Right renal pelvis (tissue), 4 donors: ENCODE measurements at regions not wholly inside any gene's neighbourhood (a gene's known extent, or its start where the extent isn't known, plus 50 kb on each side); places are given as distances from the start of the nearest gene placed in this dataset.
"Not testable (repeated sequence)": the region's sequence is repeated elsewhere in the genome, so short reads cannot be mapped to it uniquely, and the experiment has no call there.

Experiments used
- DNase-seq, 4 donors: peaks; one replicate each; pipeline ENCODE4 v3.0.0-alpha.2; 2013; ENCODE audit warnings: low read depth in 4 of 4, low spot score in 3 of 4, missing footprints in 1 of 4

DNA sequence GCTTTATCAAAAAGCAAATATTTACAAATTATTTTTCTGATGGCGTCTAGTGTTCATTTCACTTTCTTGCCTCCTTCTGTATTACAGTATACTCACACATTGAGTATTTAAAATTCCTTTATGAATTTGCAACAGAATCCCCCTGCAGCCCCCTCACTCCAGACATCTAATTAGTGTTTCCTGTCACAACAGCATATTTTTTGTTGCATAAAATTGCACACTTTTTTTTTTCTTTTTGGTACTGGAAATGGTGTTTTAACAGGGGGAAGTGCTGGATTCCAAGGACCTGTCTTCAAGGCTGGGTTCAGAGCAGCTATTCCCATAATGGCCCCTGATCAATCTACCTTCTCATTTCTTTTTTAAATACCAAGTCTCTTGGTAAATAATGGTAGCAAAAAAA, 184.3 kb upstream of the HMCN1 start:
- no peak for DNase-seq

DNA sequence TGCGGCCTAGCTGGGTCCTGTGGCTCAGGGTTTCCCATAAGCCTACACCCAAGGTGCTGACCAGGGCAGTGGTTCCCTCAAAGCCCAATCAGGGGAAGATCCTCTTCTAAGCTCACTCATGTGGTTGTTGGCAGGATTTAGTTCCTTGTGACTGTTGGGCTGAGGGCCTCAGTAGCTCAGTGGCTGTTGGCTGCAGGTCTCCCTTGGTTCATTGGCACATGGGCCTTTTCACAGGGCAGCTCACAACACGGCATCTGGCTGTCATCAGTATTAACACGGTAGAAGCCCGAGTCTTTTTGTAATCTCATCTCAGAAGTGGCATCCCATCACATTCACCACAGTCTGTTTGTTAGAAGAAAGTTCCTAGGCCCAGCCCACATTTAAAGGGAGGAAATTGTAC, 188.2 kb upstream of the HMCN1 start:
- no peak for DNase-seq

DNA sequence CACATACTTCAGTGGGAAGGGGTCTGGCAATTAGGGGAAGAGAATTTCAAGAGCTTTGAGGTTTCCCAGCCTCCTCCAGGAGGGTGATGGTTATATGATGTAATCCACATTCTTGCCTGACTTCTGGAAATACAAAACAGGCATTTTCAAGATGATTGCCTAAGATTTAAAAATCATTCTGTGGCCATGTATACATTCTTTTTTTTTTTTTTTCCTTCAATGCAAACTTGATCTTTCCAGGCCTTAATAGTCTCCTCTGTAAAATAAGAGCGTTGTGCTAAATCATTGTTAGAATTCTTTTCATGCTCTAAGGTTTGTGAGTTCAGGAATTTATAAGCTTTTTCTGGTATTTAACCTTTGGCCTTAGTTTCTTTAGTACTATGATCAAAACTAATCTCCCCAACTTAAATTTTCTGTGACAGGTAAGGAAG, 192.3 kb upstream of the HMCN1 start:
- DNase-seq = no peak

DNA sequence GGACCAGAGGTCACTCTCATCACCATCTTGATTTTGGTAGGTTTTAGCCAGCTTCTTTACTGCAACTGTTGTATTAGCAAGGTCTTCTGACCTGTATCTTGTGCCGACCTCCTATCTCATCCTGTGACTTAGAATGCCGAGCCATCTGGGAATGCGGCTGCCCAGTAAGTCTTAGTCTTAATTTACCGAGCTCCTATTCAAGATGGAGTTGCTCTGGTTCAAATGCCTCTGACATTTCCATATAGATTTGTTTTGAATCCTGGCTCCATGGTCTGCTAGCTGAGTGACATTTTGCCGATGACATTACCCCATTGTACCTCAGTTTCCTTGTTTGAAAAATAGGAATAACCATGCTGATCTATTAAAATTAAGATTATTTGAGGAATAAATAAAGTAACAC, 193.9 kb upstream of the HMCN1 start:
- no peak for DNase-seq

DNA sequence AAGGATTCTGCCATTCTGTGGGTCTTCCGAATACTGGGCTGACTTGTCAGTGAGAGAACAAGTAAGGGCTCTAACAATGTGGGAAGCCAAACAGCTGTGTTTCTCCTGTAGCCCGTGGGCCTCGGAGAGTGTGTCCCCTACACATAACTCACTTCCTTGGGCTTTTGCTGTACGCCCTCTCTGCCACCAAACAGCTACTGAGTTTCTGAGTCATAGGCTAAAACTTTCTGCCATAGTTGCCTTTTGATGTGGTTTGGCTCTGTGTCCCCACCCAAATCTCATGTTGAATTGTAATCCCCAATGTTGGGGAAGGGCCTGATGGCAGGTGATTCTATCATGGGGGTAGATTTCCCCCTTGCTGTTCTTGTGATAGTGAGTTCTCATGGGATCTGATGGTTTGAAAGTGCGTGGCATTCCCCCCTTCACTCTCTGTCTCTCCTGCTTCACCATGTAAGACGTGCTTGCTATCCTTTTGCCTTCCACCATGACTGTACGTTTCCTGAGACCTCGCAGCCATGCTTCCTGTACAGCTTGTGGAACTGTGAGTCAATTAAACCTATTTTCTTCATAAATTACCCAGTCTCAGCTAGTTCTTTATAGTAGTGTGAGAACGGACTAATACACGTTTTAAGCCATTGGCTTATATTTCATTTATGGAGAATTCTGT, 194.8 kb upstream of the HMCN1 start:
- DNase-seq = no peak

DNA sequence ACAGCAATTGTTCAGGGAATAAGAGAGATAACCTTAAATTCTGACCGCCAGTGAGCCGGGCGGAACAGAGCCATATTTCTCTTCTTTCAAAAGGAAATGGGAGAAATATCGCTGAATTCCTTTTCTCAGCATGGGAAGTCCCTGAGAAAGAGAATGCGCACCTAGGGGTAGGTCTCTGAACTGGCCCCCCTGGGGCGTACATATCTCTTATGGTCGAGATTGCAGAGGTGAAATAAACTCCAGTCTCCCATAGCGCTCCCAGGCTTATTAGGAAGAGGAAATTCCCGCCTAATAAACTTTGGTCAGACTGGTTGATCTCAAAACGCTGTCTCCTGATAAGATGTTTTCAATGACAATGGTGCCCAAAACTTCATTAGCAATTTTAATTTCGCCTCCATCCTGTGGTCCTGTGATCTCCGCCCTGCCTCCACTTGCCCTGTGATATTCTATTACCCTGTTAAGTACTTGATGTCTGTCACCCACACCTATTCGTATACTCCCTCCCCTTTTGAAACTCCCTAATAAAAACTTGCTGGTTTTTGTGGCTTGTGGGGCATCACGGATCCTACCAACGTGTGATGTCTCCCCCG, 195.8 kb upstream of the HMCN1 start:
- not testable (repeated sequence) for DNase-seq

DNA sequence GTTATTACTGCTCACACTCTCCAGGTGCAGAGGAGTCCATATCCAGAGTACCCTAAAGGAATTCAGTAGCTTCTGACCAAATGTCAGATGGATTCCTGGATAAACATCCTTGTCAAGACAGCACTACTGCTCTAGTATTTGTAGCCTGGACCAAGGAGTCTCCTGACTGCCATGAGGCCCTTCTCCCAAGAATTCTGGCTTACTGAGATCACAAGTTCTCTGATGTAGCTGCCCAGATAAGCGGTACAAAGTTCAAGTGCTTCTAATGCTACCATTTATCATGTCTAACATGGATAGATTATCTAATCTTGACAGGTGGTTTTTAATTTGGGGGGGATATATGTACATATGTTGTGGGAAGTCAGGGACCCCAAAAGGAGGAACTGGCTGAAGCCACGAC, 196.6 kb upstream of the HMCN1 start:
- DNase-seq = no peak

DNA sequence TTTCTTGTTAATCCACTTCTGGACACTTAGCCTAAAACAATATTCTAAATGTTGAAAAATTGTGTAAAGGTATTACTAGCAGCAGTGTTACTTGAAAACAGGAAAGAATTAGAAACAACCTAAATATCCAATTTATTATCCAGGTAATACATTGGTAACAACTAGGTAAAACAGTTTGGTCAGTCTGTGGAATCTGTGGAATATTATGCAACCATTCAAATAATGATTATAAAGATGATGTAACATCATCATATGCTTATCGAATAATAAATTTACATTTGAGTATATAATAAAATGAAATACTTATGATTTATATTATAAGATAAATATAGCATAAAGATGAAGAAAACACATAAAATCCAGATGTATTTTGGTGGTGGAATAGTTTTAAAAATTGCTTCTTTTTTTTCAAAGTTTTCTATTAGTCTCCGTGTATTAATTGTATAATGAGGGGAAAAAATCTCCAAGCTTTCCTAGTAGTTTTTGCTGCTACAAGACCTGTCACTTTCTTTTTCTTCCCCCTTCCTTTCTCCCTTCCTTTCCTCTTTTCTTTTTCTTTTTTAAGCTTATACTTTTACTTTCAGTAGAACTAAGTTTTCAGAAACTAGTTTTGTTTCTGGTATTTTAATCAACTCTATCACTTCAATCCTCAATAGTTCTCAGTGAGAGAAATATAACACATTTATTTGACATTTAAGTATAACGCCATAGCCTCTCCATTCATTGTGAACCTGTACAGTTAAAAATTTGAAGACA, 197.8 kb upstream of the HMCN1 start:
- no peak for DNase-seq

DNA sequence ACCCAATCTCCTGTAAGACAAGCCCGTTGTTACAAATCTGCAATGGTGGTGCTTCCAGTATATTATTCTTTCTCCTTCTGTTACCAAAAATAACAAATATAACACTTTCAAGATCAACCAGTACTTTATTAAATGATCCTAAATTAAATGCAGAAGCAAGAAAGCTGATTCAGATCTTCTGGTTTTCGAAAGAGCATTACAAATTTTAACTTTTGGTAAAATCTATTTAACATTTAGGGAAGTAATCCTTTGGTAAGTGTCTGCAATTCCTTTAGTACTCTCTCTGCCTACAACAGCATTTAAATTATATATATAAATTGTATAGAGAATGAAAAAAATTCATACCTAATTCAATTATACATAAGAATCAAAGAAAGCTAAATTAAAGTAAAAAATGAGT, 198.6 kb upstream of the HMCN1 start:
- no peak for DNase-seq

DNA sequence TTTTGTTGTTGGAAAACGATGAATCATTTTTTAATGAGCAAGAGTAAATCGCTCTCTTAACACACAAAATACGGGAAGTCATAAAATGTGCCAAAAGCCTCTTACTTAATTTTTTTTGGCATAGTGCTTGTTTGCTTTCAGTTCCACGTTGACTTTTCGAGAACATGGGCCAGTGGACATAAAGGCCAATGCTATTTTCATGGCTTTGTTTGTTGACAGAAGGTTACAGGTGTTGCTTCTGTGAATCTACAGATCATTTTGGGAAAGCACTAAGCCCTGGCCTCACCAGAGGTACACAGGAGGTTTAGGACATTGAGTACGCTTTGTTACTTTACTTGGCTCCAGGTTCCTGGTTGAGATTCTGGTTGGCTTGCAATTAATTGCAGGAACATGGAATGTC, 199.4 kb upstream of the HMCN1 start:
- no peak for DNase-seq

DNA sequence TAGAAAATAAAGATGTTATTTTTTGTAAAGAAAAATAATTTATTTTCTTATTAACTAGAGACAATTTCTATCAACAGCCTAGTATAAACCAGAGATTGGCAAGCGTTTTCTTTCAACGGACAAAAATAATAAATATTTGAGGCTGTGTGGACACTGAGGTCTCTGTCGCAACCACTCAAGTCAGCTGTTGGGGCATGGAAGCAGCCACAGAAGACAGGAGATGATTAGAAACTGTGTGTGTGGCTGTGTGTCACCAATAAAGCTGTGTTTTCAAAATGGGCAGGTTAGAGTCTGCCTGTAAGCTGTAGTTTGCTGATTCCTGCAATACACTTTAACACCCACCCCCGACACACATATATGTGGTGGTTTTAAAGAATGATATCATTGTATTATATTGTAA, 200.6 kb upstream of the HMCN1 start:
- DNase-seq = no peak

DNA sequence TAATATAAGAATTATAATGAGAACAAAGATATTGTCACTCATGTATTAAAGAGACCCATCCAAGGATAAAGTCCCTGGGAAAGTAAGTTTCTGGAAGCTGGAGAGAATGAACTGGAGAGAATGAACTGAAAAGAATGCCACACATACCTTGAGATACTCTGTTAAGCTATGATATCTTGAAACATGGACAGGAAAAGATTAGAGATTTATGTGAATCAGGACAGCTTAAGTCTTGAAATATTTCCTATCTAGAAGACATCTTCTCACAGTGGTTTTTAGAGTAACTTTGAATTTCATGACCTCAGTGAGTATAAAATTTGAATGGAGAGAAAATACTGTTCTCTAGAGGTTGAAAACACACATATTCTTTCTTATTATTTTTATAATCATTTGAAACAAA, 201.3 kb upstream of the HMCN1 start:
- DNase-seq = no peak

DNA sequence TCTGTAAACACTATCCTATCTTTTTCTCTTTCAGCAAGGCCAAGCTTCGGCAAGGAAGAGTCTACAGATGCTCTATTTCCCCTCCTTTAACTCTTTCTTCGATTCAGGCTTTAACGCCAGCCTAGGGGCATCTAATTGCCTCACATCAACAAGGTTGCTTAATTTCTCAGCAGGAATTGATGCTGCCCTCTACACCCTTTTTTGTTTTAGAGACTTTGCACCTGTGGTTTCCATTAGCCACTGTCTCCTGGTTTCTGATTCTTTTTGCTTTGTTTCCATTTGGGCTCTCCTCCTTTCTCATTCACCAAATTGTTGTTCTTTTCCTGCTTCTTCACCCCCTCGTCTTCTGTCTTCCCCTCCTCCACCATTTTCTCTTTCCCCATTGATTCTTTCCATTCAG, 202.4 kb upstream of the HMCN1 start:
- no peak for DNase-seq

DNA sequence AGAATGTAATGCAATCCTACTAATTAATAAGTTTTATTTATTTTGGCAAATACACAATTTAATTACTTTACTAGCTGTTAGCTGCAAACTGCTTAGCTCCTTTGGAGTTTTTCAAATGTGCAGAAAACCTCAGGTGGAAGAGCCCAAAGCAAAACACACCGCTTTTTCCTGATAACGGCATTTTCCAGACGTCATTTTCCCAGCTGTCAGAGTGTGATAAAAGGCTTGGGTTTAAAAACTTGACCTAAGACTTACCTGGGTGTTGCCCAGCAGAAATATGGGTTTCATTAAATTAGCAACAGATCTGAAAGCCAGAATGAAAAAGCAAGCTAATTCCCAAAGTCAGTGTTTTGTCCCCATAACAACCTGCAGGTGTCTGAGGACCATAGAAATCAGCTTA, 204.0 kb upstream of the HMCN1 start:
- no peak for DNase-seq

DNA sequence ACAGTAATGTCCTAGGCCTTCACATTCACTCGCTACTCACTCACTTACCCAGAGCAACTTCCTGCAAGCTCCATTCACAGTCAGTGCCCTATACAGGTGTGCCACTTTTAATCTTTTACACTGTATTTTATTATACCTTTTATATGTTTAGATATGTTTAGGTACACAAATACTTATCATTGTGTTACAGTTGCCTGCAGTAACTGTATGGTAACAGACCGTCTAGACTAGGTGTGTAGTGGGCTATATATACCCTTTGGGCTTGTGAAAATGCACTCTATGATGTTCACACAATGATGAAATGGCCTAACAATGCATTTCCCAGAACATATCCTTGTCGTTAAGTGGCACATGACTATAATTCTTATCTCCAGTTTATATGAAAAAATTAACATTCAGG, 204.5 kb upstream of the HMCN1 start:
- no peak for DNase-seq

DNA sequence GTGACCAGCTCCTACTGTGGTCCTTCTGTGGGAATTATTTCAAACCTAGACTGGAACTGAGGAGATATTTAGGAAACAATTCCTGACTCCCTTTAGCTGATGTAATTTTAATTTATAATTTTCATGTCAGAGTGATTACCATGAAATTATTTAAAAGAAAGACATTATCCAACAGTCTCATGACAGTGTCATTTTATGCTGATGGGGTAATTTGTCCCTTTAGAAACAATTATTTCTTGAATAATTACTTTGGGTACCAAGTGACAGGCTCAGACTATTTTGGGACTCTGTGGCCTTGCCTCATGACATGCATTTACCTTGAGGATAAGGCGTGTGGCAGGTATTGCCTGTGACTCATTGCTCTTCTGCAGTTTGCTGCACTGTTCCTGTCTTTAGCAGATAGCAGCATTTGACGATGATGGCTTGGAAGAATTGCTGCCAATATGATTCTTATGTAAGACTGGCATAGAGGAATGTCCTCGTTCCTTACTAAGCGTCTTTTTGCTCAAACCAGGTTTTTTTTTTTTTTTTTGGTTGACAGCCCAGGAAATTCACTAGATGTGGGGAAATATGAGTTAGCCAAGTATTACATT, 206.0 kb upstream of the HMCN1 start:
- no peak for DNase-seq

DNA sequence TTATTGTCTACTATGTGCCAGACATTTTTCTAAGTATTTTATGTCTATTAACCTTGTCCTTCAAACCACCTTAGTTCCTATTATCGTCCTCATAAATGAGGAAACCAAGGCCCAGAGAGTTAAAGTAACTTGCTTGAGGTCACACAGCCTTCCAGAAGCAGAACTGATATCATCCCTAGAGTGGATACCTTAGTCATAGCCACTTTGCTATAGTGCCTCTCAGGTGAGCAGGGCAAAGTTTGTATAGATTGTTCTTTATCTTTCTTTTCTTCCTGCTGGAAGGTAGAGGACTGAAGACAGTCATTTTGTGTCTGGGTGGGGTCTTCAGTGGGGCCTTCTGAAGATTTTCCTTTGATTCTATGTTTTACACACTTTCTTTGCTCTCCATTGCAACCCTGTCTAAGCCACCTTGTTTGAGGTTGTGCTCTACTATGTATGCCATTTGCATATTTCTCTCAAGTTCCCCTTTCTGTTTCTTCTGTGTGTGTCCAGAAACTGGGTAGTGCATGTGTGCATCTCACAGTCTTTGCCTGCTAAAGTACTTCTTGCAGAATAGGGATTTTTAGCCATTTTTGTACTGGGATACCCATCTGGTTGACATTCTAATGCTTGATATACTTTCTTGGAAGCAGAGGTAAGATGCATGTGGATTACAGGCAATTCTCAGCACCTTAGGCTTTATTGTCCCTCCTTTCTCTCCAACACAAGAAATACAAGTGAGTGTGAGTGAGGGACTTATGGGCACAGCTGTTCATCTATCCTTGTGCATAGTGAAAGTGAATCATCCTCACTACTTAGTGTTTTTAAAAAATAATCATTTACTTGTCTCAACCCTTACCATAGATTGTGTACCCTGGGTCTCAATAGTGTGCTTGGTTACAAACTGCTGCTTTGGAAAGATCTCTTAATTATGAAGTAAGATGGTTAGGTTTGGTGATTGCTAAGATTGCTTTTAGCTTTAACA, 207.6 kb upstream of the HMCN1 start:
- no peak for DNase-seq

DNA sequence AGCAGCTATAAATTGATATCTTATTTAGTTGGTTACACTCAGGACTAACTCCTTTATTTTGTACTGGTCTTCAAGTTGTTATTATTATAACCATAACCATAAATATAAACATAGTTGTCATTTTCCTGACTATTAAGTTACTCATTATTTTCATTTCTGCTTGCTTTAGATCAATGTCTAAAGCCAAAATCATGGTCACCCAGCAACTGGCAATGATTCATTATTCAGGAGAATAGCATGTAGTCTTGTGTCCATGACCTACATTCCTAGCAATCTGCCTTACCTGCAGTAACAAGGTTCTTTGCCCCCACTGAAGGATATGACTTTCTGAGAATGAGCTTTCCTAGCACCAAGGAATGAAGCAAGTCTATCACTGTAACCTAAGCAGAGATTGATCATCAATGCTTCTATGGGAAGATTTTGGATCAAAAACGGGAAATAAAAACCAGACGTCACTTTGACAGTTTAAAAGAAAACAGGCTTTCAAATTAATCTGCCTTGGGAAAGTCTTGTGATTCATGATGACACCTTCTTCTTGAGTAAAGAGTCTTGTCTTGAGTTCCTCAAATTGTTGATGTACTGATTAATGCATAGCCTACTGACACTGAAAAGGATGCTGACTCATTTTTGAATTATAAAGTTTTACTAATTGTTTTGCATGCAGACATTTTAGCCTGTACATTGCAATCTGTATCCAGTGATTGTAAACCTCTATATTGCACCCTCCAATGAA, 203.3 kb upstream of the IVNS1ABP start:
- no peak for DNase-seq

DNA sequence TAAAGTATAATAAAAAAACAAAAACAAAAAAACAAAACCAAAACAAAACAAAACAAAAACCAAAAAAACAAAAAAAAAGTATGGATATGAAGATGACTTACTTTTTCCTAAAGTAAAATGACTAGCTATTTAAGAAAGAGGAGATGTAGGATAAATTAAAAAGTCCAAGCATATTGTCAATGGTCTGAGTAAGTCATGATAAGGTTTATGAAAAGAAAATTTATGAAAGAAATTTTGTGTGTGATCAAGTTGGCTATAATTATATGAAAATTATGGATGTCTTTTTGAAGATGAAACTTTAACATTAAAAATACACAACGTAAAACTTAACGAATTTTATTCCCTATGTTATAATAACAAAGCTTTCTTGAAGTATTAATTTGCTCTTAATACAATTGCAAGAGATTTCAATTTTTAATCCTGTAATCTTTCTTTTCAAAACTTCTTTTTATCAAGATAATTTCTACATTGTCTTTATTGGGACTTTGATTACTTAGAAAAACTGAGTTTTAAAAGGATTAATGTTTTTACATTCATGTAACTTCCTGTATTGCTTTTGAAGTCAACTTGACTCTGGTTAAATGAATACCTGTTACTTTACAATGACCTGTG, 200.9 kb upstream of the IVNS1ABP start:
- no peak for DNase-seq

DNA sequence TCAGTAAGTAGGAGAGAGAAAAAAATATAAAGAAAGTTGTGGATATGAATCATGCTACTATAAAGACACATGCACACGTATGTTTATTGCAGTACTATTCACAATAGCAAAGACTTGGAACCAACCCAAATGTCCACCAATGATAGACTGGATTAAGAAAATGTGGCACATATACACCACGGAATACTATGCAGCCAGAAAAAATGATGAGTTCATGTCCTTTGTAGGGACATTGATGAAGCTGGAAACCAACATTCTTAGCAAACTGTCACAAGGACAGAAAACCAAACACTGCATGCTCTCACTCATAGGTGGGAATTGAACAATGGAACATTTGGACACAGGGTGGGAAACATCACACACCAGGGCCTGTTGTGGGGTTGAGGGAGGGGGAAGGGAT, 200.3 kb upstream of the IVNS1ABP start:
- DNase-seq = not testable (repeated sequence)
